HL-60 (cell line): ENCODE measurements at regions not wholly inside any gene's neighbourhood (a gene's known extent, or its start where the extent isn't known, plus 50 kb on each side); places are given as distances from the start of the nearest gene placed in this dataset.

Experiments used
- DNase-seq, 2 experiments: peaks; one replicate each; pipeline ENCODE4 v3.0.0-alpha.2; 2010 to 2020; ENCODE audit warnings: low read depth in 1 of 2, low spot score in 1 of 2
- H3K27ac ChIP-seq: fragments of 250-450 bp; sonication (Bioruptor Pico); replicated peaks from 2 replicates; pipeline ENCODE4 v1.5.1; 2020; ENCODE audit warnings: mild to moderate bottlenecking, moderate library complexity
- H3K27me3 ChIP-seq: fragments of 250-450 bp; sonication (Bioruptor Pico); 2 replicates; pipeline ENCODE4 v1.5.1; 2021; ENCODE audit warnings: mild to moderate bottlenecking, moderate library complexity; ENCODE audit not compliant: insufficient read depth, poor library complexity, severe bottlenecking
- H3K4me3 ChIP-seq: replicated peaks from 2 replicates; pipeline ENCODE4 v1.5.1; 2011; ENCODE audit warnings: mild to moderate bottlenecking, control low read depth, low read length; ENCODE audit not compliant: insufficient read depth
- GABPA ChIP-seq: IDR thresholded peaks from 2 replicates; pipeline ENCODE4 v1.6.1; 2012; ENCODE audit warnings: low read depth
- POLR2AphosphoS5 ChIP-seq: IDR thresholded peaks from 2 replicates; pipeline ENCODE4 v1.6.1; 2012; ENCODE audit warnings: low read depth
- REST ChIP-seq: IDR thresholded peaks from 2 replicates; pipeline ENCODE4 v1.6.1; 2012; ENCODE audit warnings: low read depth; ENCODE audit not compliant: insufficient replicate concordance
- SPI1 ChIP-seq: IDR thresholded peaks from 2 replicates; pipeline ENCODE4 v1.6.1; 2012; ENCODE audit warnings: low read depth, mild to moderate bottlenecking, borderline replicate concordance
- TF ChIP-seq, protein P1 (sequence below): IDR thresholded peaks from one replicate; pipeline ENCODE4 v1.5.1; 2011; ENCODE audit warnings: low read length, control low read depth, inconsistent platforms; ENCODE audit not compliant: insufficient read depth

DNA sequence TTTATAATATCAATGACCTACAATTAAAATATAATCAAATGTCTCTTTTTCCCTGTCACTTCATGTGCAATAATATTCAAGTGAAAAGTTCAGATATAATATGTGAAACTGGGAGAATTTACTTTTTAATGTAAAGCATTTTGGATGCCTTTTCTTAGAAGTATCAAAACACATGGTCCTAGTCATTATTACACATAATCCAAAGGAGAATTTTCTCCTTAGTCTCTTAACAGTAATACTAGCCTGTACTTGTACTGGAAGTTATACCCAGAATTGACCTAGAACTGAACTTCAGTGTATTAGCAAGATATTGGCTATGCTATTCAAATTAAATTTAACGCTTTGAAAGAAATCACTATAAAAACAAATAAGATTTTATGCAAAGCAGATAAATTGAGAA, 842.6 kb upstream of the MANEA start:
- H3K27ac ChIP-seq, result no peak overlapping the region
- no peaks in the 10 kb centered on the region for H3K27me3 ChIP-seq
- H3K4me3 ChIP-seq, result no peak overlapping the region
- DNase-seq, result no peak
- TF ChIP-seq REST (no peak), POLR2AphosphoS5 (no peak), SPI1 (no peak), GABPA (no peak)
- TF ChIP-seq, protein P1, sequence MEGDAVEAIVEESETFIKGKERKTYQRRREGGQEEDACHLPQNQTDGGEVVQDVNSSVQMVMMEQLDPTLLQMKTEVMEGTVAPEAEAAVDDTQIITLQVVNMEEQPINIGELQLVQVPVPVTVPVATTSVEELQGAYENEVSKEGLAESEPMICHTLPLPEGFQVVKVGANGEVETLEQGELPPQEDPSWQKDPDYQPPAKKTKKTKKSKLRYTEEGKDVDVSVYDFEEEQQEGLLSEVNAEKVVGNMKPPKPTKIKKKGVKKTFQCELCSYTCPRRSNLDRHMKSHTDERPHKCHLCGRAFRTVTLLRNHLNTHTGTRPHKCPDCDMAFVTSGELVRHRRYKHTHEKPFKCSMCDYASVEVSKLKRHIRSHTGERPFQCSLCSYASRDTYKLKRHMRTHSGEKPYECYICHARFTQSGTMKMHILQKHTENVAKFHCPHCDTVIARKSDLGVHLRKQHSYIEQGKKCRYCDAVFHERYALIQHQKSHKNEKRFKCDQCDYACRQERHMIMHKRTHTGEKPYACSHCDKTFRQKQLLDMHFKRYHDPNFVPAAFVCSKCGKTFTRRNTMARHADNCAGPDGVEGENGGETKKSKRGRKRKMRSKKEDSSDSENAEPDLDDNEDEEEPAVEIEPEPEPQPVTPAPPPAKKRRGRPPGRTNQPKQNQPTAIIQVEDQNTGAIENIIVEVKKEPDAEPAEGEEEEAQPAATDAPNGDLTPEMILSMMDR, result no peak

GRCh38 chr6:94733066-94733465, 844.3 kb upstream of the MANEA start:
- Histone ChIP-seq H3K27ac (no peak overlapping the region), H3K4me3 (no peak overlapping the region), H3K27me3 (no peaks in the 10 kb centered on the region)
- no peak for DNase-seq
- TF ChIP-seq, protein P1, result no peak
- TF ChIP-seq GABPA (no peak), POLR2AphosphoS5 (no peak), REST (no peak), SPI1 (no peak)

DNA sequence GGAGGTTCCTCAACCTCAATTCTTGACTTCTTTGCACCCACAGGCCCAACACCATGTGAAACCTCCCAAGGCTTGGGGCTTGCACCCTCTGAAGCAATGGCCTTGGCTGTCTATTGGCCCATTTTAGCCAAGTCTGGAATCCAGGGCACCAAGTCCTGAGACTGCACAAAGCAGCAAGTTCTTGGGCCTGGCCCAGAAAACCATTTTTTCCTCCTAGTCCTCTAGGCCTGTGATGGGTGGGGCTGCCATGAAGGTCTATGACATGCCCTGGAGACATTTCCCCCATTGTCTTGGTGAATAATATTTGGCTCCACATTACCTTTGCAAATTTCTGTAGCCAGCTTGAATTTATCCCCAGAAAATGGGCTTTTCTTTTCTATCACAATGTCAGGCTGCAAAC, 849.6 kb upstream of the MANEA start:
- no peak for DNase-seq
- no peak overlapping the region for H3K4me3 ChIP-seq
- no peaks in the 10 kb centered on the region for H3K27me3 ChIP-seq
- TF ChIP-seq REST (no peak), GABPA (no peak), POLR2AphosphoS5 (no peak), SPI1 (no peak)
- TF ChIP-seq, protein P1, result no peak
- H3K27ac ChIP-seq, result no peak overlapping the region
